ENCODE measurements at regions not wholly inside any gene's neighbourhood (a gene's known extent, or its start where the extent isn't known, plus 50 kb on each side); places are given as distances from the start of the nearest gene placed in this dataset.

GRCh38 chr4:100062921-100063320 lies 112.8 kb upstream of the H2AZ1 start:
- H3K4me1 ChIP-seq (ENCODE audit: control insufficient read depth, insufficient read depth, low read length) = peaks cover 13% of the 10 kb centered on the region
- no peaks in the 10 kb centered on the region for H3K36me3 ChIP-seq (ENCODE audit: control insufficient read depth, insufficient read depth, low read length, severe bottlenecking)
- DNase-seq (ENCODE audit: low read depth) = peak; percentile 27
- H3K4me3 ChIP-seq (ENCODE audit: low read length) = no peak overlapping the region
- H3K9ac ChIP-seq (ENCODE audit: low read length) = no peak overlapping the region
- no peaks in the 10 kb centered on the region for H3K9me3 ChIP-seq (ENCODE audit: control insufficient read depth, low read length)
- H3K27me3 ChIP-seq (replicated peaks; ENCODE audit: control insufficient read depth, insufficient read depth, low read length) = no peaks in the 10 kb centered on the region

GRCh38 chr4:100061835-100062234 lies 111.8 kb upstream of the H2AZ1 start:
- no peaks in the 10 kb centered on the region for H3K36me3 ChIP-seq (ENCODE audit: control insufficient read depth, insufficient read depth, low read length, severe bottlenecking)
- DNase-seq (ENCODE audit: low read depth) = peak; percentile 36
- no peak overlapping the region for H3K9ac ChIP-seq (ENCODE audit: low read length)
- H3K27me3 ChIP-seq (replicated peaks; ENCODE audit: control insufficient read depth, insufficient read depth, low read length) = no peaks in the 10 kb centered on the region
- H3K9me3 ChIP-seq (ENCODE audit: control insufficient read depth, low read length) = no peaks in the 10 kb centered on the region
- no peak overlapping the region for H3K4me3 ChIP-seq (ENCODE audit: low read length)
- peaks cover 13% of the 10 kb centered on the region for H3K4me1 ChIP-seq (ENCODE audit: control insufficient read depth, insufficient read depth, low read length)

- H3K36me3 ChIP-seq (ENCODE audit: control insufficient read depth, insufficient read depth, low read length, severe bottlenecking) = no peaks in the 10 kb centered on the region
- H3K9me3 ChIP-seq (ENCODE audit: control insufficient read depth, low read length) = no peaks in the 10 kb centered on the region
- H3K9ac ChIP-seq (ENCODE audit: low read length) = no peak overlapping the region
- DNase-seq (ENCODE audit: low read depth) = no peak
- H3K4me1 ChIP-seq (ENCODE audit: control insufficient read depth, insufficient read depth, low read length) = peaks cover 13% of the 10 kb centered on the region
- no peaks in the 10 kb centered on the region for H3K27me3 ChIP-seq (replicated peaks; ENCODE audit: control insufficient read depth, insufficient read depth, low read length)
- H3K4me3 ChIP-seq (ENCODE audit: low read length) = no peak overlapping the region
Observed at GRCh38 chr4:100060765-100061416, 110.8 kb upstream of the H2AZ1 start.

- H3K4me1 ChIP-seq (ENCODE audit: control insufficient read depth, insufficient read depth, low read length) = no peaks in the 10 kb centered on the region
- DNase-seq (ENCODE audit: low read depth) = no peak
- no peaks in the 10 kb centered on the region for H3K36me3 ChIP-seq (ENCODE audit: control insufficient read depth, insufficient read depth, low read length, severe bottlenecking)
- H3K27me3 ChIP-seq (replicated peaks; ENCODE audit: control insufficient read depth, insufficient read depth, low read length) = no peaks in the 10 kb centered on the region
- H3K4me3 ChIP-seq (ENCODE audit: low read length) = no peak overlapping the region
- no peaks in the 10 kb centered on the region for H3K9me3 ChIP-seq (ENCODE audit: control insufficient read depth, low read length)
- no peak overlapping the region for H3K9ac ChIP-seq (ENCODE audit: low read length)
Observed at GRCh38 chr4:100059467-100059866, 109.4 kb upstream of the H2AZ1 start.

GRCh38 chr4:100056701-100057100 lies 106.6 kb upstream of the H2AZ1 start:
- no peaks in the 10 kb centered on the region for H3K4me1 ChIP-seq (ENCODE audit: control insufficient read depth, insufficient read depth, low read length)
- H3K4me3 ChIP-seq (ENCODE audit: low read length) = no peak overlapping the region
- no peak for DNase-seq (ENCODE audit: low read depth)
- H3K27me3 ChIP-seq (replicated peaks; ENCODE audit: control insufficient read depth, insufficient read depth, low read length) = no peaks in the 10 kb centered on the region
- H3K9ac ChIP-seq (ENCODE audit: low read length) = no peak overlapping the region
- H3K36me3 ChIP-seq (ENCODE audit: control insufficient read depth, insufficient read depth, low read length, severe bottlenecking) = no peaks in the 10 kb centered on the region
- no peaks in the 10 kb centered on the region for H3K9me3 ChIP-seq (ENCODE audit: control insufficient read depth, low read length)

GRCh38 chr4:100054071-100054470 lies 104.0 kb upstream of the H2AZ1 start:
- Histone ChIP-seq H3K9me3 (ENCODE audit: control insufficient read depth, low read length) (no peaks in the 10 kb centered on the region), H3K27me3 (replicated peaks; ENCODE audit: control insufficient read depth, insufficient read depth, low read length) (no peaks in the 10 kb centered on the region), H3K4me1 (ENCODE audit: control insufficient read depth, insufficient read depth, low read length) (no peaks in the 10 kb centered on the region), H3K4me3 (ENCODE audit: low read length) (no peak overlapping the region), H3K36me3 (ENCODE audit: control insufficient read depth, insufficient read depth, low read length, severe bottlenecking) (no peaks in the 10 kb centered on the region), H3K9ac (ENCODE audit: low read length) (no peak overlapping the region)
- DNase-seq (ENCODE audit: low read depth) = no peak

GRCh38 chr4:100049872-100050271 lies 99.8 kb upstream of the H2AZ1 start:
- no peaks in the 10 kb centered on the region for H3K36me3 ChIP-seq (ENCODE audit: control insufficient read depth, insufficient read depth, low read length, severe bottlenecking)
- no peak overlapping the region for H3K4me3 ChIP-seq (ENCODE audit: low read length)

GRCh38 chr4:100042711-100043110 lies 92.6 kb upstream of the H2AZ1 start:
- peaks cover 3% of the 10 kb centered on the region for H3K9me3 ChIP-seq (ENCODE audit: control insufficient read depth, low read length)
- H3K27me3 ChIP-seq (replicated peaks; ENCODE audit: control insufficient read depth, insufficient read depth, low read length) = no peaks in the 10 kb centered on the region
- no peaks in the 10 kb centered on the region for H3K36me3 ChIP-seq (ENCODE audit: control insufficient read depth, insufficient read depth, low read length, severe bottlenecking)
- H3K9ac ChIP-seq (ENCODE audit: low read length) = no peak overlapping the region
- no peaks in the 10 kb centered on the region for H3K4me1 ChIP-seq (ENCODE audit: control insufficient read depth, insufficient read depth, low read length)
- no peak for DNase-seq (ENCODE audit: low read depth)
- H3K4me3 ChIP-seq (ENCODE audit: low read length) = no peak overlapping the region

More at GRCh38 chr4:100049872-100050271, 99.8 kb upstream of the H2AZ1 start:
- H3K27me3 ChIP-seq (replicated peaks; ENCODE audit: control insufficient read depth, insufficient read depth, low read length) = no peaks in the 10 kb centered on the region
- no peaks in the 10 kb centered on the region for H3K9me3 ChIP-seq (ENCODE audit: control insufficient read depth, low read length)
- no peaks in the 10 kb centered on the region for H3K4me1 ChIP-seq (ENCODE audit: control insufficient read depth, insufficient read depth, low read length)
- no peak for DNase-seq (ENCODE audit: low read depth)
- no peak overlapping the region for H3K9ac ChIP-seq (ENCODE audit: low read length)

GRCh38 chr4:100042235-100042634 lies 92.2 kb upstream of the H2AZ1 start:
- Histone ChIP-seq H3K9me3 (ENCODE audit: control insufficient read depth, low read length) (peaks cover 3% of the 10 kb centered on the region), H3K4me3 (ENCODE audit: low read length) (no peak overlapping the region), H3K27me3 (replicated peaks; ENCODE audit: control insufficient read depth, insufficient read depth, low read length) (no peaks in the 10 kb centered on the region), H3K4me1 (ENCODE audit: control insufficient read depth, insufficient read depth, low read length) (no peaks in the 10 kb centered on the region), H3K36me3 (ENCODE audit: control insufficient read depth, insufficient read depth, low read length, severe bottlenecking) (no peaks in the 10 kb centered on the region), H3K9ac (ENCODE audit: low read length) (no peak overlapping the region)
- peak; percentile 40 for DNase-seq (ENCODE audit: low read depth)

- H3K9ac ChIP-seq (ENCODE audit: low read length) = no peak overlapping the region
- peak; percentile 30 for DNase-seq (ENCODE audit: low read depth)
- H3K9me3 ChIP-seq (ENCODE audit: control insufficient read depth, low read length) = peaks cover 4% of the 10 kb centered on the region
Observed at GRCh38 chr4:100041646-100042045, 91.6 kb upstream of the H2AZ1 start.

GRCh38 chr4:100034023-100034664 lies 84.1 kb upstream of the H2AZ1 start:
- peak; percentile 26 for DNase-seq (ENCODE audit: low read depth)
- H3K4me3 ChIP-seq (ENCODE audit: low read length) = no peak overlapping the region
- H3K9me3 ChIP-seq (ENCODE audit: control insufficient read depth, low read length) = peaks cover 3% of the 10 kb centered on the region
- no peaks in the 10 kb centered on the region for H3K27me3 ChIP-seq (replicated peaks; ENCODE audit: control insufficient read depth, insufficient read depth, low read length)
- no peak overlapping the region for H3K9ac ChIP-seq (ENCODE audit: low read length)
- H3K36me3 ChIP-seq (ENCODE audit: control insufficient read depth, insufficient read depth, low read length, severe bottlenecking) = no peaks in the 10 kb centered on the region
- H3K4me1 ChIP-seq (ENCODE audit: control insufficient read depth, insufficient read depth, low read length) = no peaks in the 10 kb centered on the region

More at GRCh38 chr4:100041646-100042045, 91.6 kb upstream of the H2AZ1 start:
- H3K36me3 ChIP-seq (ENCODE audit: control insufficient read depth, insufficient read depth, low read length, severe bottlenecking) = no peaks in the 10 kb centered on the region
- H3K27me3 ChIP-seq (replicated peaks; ENCODE audit: control insufficient read depth, insufficient read depth, low read length) = no peaks in the 10 kb centered on the region
- H3K4me1 ChIP-seq (ENCODE audit: control insufficient read depth, insufficient read depth, low read length) = no peaks in the 10 kb centered on the region
- H3K4me3 ChIP-seq (ENCODE audit: low read length) = no peak overlapping the region

Data from adipocyte (in vitro differentiated cells).